Neural crest cell (in vitro differentiated cells): ENCODE measurements at regions not wholly inside any gene's neighbourhood (a gene's known extent, or its start where the extent isn't known, plus 50 kb on each side); places are given as distances from the start of the nearest gene placed in this dataset.

Experiments used
- DNase-seq: peaks from one replicate; pipeline ENCODE4 v3.0.0; 2021; ENCODE audit warnings: low read depth, mixed read lengths, low spot score
- H3K27ac Mint-ChIP-seq: one replicate; pipeline ENCODE4 v1.8.0; 2021; ENCODE audit warnings: mild to moderate bottlenecking, mixed read lengths; ENCODE audit not compliant: unreplicated experiment
- H3K27me3 Mint-ChIP-seq: 2 replicates; pipeline ENCODE4 v1.8.0; 2021; ENCODE audit warnings: low read depth, mild to moderate bottlenecking, mixed read lengths
- H3K36me3 Mint-ChIP-seq: 2 replicates; pipeline ENCODE4 v1.8.0; 2021; ENCODE audit warnings: low read depth, mild to moderate bottlenecking, mixed read lengths
- H3K4me1 Mint-ChIP-seq: 2 replicates; pipeline ENCODE4 v1.8.0; 2021; ENCODE audit warnings: mixed read lengths
- H3K4me3 Mint-ChIP-seq: one replicate; pipeline ENCODE4 v1.8.0; 2021; ENCODE audit warnings: mild to moderate bottlenecking, mixed read lengths
- H3K9me3 Mint-ChIP-seq: 2 replicates; pipeline ENCODE4 v1.8.0; 2021; ENCODE audit warnings: mixed read lengths
- CTCF ChIP-seq: fragments of 200-600 bp; sonication (generic); conservative IDR thresholded peaks from 2 replicates; pipeline ENCODE4 v1.5.0; 2021; ENCODE audit warnings: antibody characterized with exemption, mild to moderate bottlenecking

GRCh38 chr9:29659014-29659413 lies 2085.7 kb upstream of the C9orf72 start:
- H3K4me1 Mint-ChIP-seq, result no peaks in the 10 kb centered on the region
- H3K27me3 Mint-ChIP-seq, result no peaks in the 10 kb centered on the region
- no peak overlapping the region for H3K27ac Mint-ChIP-seq
- no peak for DNase-seq
- peaks cover 3% of the 10 kb centered on the region for H3K9me3 Mint-ChIP-seq
- H3K4me3 Mint-ChIP-seq, result no peak overlapping the region
- H3K36me3 Mint-ChIP-seq, result no peaks in the 10 kb centered on the region
- no peak for TF ChIP-seq CTCF

GRCh38 chr9:29659736-29660135 lies 2086.5 kb upstream of the C9orf72 start:
- peaks cover 3% of the 10 kb centered on the region for H3K9me3 Mint-ChIP-seq
- H3K4me3 Mint-ChIP-seq, result no peak overlapping the region
- H3K36me3 Mint-ChIP-seq, result no peaks in the 10 kb centered on the region
- H3K4me1 Mint-ChIP-seq, result no peaks in the 10 kb centered on the region
- H3K27ac Mint-ChIP-seq, result no peak overlapping the region
- H3K27me3 Mint-ChIP-seq, result no peaks in the 10 kb centered on the region
- TF ChIP-seq CTCF, result no peak
- DNase-seq, result no peak

- Mint-ChIP-seq H3K27ac (no peak overlapping the region), H3K4me1 (no peaks in the 10 kb centered on the region), H3K27me3 (no peaks in the 10 kb centered on the region), H3K4me3 (no peak overlapping the region), H3K36me3 (no peaks in the 10 kb centered on the region), H3K9me3 (no peaks in the 10 kb centered on the region)
- DNase-seq, result no peak
- no peak for TF ChIP-seq CTCF
Measured at GRCh38 chr9:29668732-29669131, 2095.5 kb upstream of the C9orf72 start.

GRCh38 chr9:29669613-29670012 lies 2096.3 kb upstream of the C9orf72 start:
- Mint-ChIP-seq H3K27ac (no peak overlapping the region), H3K4me1 (no peaks in the 10 kb centered on the region), H3K27me3 (no peaks in the 10 kb centered on the region), H3K4me3 (no peak overlapping the region), H3K36me3 (no peaks in the 10 kb centered on the region), H3K9me3 (no peaks in the 10 kb centered on the region)
- TF ChIP-seq CTCF, result no peak
- no peak for DNase-seq

GRCh38 chr9:29685531-29685930 lies 2112.2 kb upstream of the C9orf72 start:
- DNase-seq, result no peak
- Mint-ChIP-seq H3K4me1 (no peaks in the 10 kb centered on the region), H3K9me3 (no peaks in the 10 kb centered on the region), H3K36me3 (no peaks in the 10 kb centered on the region), H3K27ac (no peak overlapping the region), H3K27me3 (no peaks in the 10 kb centered on the region), H3K4me3 (no peak overlapping the region)
- TF ChIP-seq CTCF, result no peak

GRCh38 chr9:29691145-29691544 lies 2117.9 kb upstream of the C9orf72 start:
- H3K36me3 Mint-ChIP-seq, result no peaks in the 10 kb centered on the region
- H3K9me3 Mint-ChIP-seq, result peaks cover 2% of the 10 kb centered on the region
- TF ChIP-seq CTCF, result no peak
- no peak for DNase-seq
- H3K27ac Mint-ChIP-seq, result no peak overlapping the region
- no peak overlapping the region for H3K4me3 Mint-ChIP-seq
- no peaks in the 10 kb centered on the region for H3K27me3 Mint-ChIP-seq
- no peaks in the 10 kb centered on the region for H3K4me1 Mint-ChIP-seq
